ENCODE measurements at regions not wholly inside any gene's neighbourhood (a gene's known extent, or its start where the extent isn't known, plus 50 kb on each side); places are given as distances from the start of the nearest gene placed in this dataset.

GRCh38 chr6:40930045-40930444 is 109.0 kb downstream of the UNC5CL start:
- Histone ChIP-seq H3K36me3 (ENCODE audit: control insufficient read depth in 2 of 2, extremely low read depth in 1 of 2, insufficient read depth in 2 of 2, low read length in 2 of 2) (no peaks in the 10 kb centered on the region), H4K20me1 (ENCODE audit: control insufficient read depth, extremely low read depth, insufficient read depth, low read length) (no peaks in the 10 kb centered on the region), H3K27me3 (ENCODE audit: control insufficient read depth, extremely low read depth, insufficient read depth, low read length) (no peaks in the 10 kb centered on the region), H3K9me1 (ENCODE audit: control insufficient read depth, extremely low read depth, insufficient read depth, low read length) (no peaks in the 10 kb centered on the region), H3K4me2 (ENCODE audit: control insufficient read depth, extremely low read depth, insufficient read depth, low read depth, low read length) (no peak overlapping the region), H2AFZ (ENCODE audit: control insufficient read depth, low read length) (no peak overlapping the region), H3K9ac (ENCODE audit: control insufficient read depth, extremely low read depth, insufficient read depth, low read length) (no peak overlapping the region), H3K4me3 (ENCODE audit: control insufficient read depth in 2 of 3, extremely low read depth in 1 of 3, insufficient read depth in 2 of 3, low read depth in 1 of 3, low read length in 3 of 3) (no peak overlapping the region), H3K9me3 (ENCODE audit: control insufficient read depth, low read depth, low read length) (no peaks in the 10 kb centered on the region), H3K79me2 (ENCODE audit: control insufficient read depth, insufficient read depth, low read length) (no peaks in the 10 kb centered on the region), H3K27ac (ENCODE audit: control insufficient read depth, insufficient read depth, low read length) (no peak overlapping the region), H3K4me1 (ENCODE audit: control insufficient read depth, extremely low read depth, insufficient read depth, low read length) (peaks cover 16% of the 10 kb centered on the region)
- dilution Hi-C loops (cut with MboI; ENCODE audit: extremely low pct_ligation_motif_present, low sequenced_read_pairs) = no loop called here
- TF ChIP-seq EZH2 (IDR thresholded peaks at IDR 0.05; ENCODE audit: low read length) (no peak), CTCF (optimal IDR thresholded peaks at IDR 0.05 in 1 of 3, IDR thresholded peaks at IDR 0.05 in 1 of 3, conservative IDR thresholded peaks at IDR 0.05 in 1 of 3; ENCODE audit: extremely low read depth in 1 of 3, insufficient read depth in 2 of 3, low read length in 3 of 3) (no peak)
- DNase-seq (ENCODE audit: low read depth, low spot score) (no peak), FAIRE-seq (no peak)

DNA sequence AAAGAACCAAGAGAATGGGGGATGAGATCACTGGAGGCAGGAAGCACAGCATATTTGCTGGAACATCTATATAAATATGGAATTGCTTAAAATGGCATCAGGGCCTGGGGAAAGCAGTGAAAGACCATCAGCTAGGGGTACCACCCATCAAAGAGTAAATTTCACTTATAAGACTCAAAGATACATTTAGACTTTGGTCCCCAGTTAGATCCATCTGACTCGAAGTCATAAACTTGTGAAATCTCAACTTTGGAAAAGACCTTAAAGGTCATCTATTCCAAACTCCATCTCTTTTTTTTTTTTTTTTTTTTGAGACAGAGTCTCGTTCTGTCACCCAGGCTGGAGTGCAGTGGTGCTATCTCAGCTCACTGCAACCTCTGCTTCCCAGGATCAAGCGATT is 109.8 kb downstream of the UNC5CL start:
- FAIRE-seq (no peak), DNase-seq (ENCODE audit: low read depth, low spot score) (no peak)
- Histone ChIP-seq H3K27me3 (ENCODE audit: control insufficient read depth, extremely low read depth, insufficient read depth, low read length) (no peaks in the 10 kb centered on the region), H3K27ac (ENCODE audit: control insufficient read depth, insufficient read depth, low read length) (no peak overlapping the region), H3K4me2 (ENCODE audit: control insufficient read depth, extremely low read depth, insufficient read depth, low read depth, low read length) (no peak overlapping the region), H3K79me2 (ENCODE audit: control insufficient read depth, insufficient read depth, low read length) (no peaks in the 10 kb centered on the region), H2AFZ (ENCODE audit: control insufficient read depth, low read length) (no peak overlapping the region), H3K9me3 (ENCODE audit: control insufficient read depth, low read depth, low read length) (no peaks in the 10 kb centered on the region), H3K9ac (ENCODE audit: control insufficient read depth, extremely low read depth, insufficient read depth, low read length) (no peak overlapping the region), H3K4me1 (ENCODE audit: control insufficient read depth, extremely low read depth, insufficient read depth, low read length) (peaks cover 16% of the 10 kb centered on the region), H4K20me1 (ENCODE audit: control insufficient read depth, extremely low read depth, insufficient read depth, low read length) (no peaks in the 10 kb centered on the region), H3K9me1 (ENCODE audit: control insufficient read depth, extremely low read depth, insufficient read depth, low read length) (no peaks in the 10 kb centered on the region), H3K36me3 (ENCODE audit: control insufficient read depth in 2 of 2, extremely low read depth in 1 of 2, insufficient read depth in 2 of 2, low read length in 2 of 2) (no peaks in the 10 kb centered on the region), H3K4me3 (ENCODE audit: control insufficient read depth in 2 of 3, extremely low read depth in 1 of 3, insufficient read depth in 2 of 3, low read depth in 1 of 3, low read length in 3 of 3) (no peak overlapping the region)
- TF ChIP-seq CTCF (optimal IDR thresholded peaks at IDR 0.05 in 1 of 3, IDR thresholded peaks at IDR 0.05 in 1 of 3, conservative IDR thresholded peaks at IDR 0.05 in 1 of 3; ENCODE audit: extremely low read depth in 1 of 3, insufficient read depth in 2 of 3, low read length in 3 of 3) (no peak), EZH2 (IDR thresholded peaks at IDR 0.05; ENCODE audit: low read length) (no peak)
- dilution Hi-C loops (cut with MboI; ENCODE audit: extremely low pct_ligation_motif_present, low sequenced_read_pairs) = no loop called here
